T-helper 2 cell treated with Interferon-gamma antibody and Interleukin-4, amounts not matched to agents 100 ng/mL and 5 ng/mL, for 36 hours (primary cell): ENCODE measurements at regions not wholly inside any gene's neighbourhood (a gene's known extent, or its start where the extent isn't known, plus 50 kb on each side); places are given as distances from the start of the nearest gene placed in this dataset.

Experiments used
- intact Hi-C: fragments of 100-400 bp; cut with micrococcal nuclease; formaldehyde crosslinking; loops from one replicate; pipeline ENCODE4 v1.15.1; 2023

DNA sequence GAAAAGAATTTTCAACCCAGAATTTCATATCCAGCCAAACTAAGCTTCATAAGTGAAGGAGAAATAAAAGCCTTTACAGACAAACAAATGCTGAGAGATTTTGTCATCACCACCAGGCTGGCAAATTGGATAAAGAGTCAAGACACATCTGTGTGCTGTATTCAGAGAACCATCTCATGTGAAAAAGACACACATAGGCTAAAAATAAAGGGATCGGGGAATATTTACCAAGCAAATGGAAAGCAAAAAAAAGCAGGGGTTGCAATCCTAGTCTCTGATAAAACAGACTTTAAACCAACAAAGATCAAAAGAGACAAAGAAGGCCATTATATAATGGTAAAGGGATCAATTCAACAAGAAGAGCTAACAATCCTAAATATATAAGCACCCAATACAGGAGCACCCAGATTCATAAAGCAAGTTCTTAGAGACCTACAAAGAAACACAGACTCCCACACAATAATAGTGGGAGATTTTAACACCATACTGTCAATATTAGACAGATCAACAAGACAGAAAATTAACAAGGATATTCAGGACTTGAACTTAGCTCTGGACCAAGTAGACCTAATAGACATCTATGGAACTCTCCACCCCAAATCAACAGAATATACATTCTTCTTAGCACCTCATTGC, 55.9 kb upstream of the ACSM6 start:
- intact Hi-C loops, result loop anchor here (10.0 kb wide), 1 partner anchor 297 kb away; no protein-coding TSS in a partner anchor

DNA sequence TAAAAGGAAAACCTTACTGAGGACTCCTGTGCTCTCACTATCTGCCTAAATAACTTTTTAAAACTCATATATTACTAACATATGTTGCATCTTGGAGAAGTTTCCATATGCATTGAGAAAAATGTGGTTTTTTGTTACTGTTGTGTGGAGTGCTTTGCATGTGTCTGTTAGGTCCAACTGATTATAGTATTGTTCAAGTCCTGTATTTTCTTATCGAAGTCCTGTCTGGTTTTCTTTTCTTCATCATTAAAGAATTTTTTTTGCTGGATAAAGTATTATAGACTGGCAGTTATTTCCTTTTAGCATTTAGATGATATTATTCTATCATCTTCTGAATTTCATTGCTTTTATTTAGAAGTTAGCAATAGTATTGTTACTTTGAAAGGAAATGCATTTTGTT, 59.5 kb upstream of the ACSM6 start:
- intact Hi-C loops, result loop anchor here (10.0 kb wide), 1 partner anchor 300 kb away; no protein-coding TSS in a partner anchor

DNA sequence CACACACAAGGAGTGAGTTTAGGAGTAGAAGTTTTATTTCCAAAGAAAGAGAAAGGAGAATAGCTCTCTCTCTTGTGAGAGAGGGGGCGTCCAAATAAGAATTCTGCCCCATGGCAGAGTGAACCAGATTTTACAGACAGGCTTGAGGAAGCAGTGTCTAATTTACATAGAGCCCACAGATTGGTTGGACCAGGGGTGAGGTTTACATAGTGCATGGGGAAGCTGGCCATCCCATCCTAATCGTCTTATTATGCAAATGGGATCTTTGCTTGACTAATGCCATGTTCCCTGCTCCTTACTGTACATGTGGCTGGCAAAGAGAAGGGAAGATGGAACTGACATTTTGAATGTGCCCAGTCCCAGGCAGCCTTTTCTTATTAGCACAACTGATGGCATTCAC, 60.0 kb upstream of the ACSM6 start:
- intact Hi-C loops, result loop anchor here (1.0 to 10.0 kb wide), 3 partner anchors 109 to 301 kb away; no protein-coding TSS in a partner anchor

DNA sequence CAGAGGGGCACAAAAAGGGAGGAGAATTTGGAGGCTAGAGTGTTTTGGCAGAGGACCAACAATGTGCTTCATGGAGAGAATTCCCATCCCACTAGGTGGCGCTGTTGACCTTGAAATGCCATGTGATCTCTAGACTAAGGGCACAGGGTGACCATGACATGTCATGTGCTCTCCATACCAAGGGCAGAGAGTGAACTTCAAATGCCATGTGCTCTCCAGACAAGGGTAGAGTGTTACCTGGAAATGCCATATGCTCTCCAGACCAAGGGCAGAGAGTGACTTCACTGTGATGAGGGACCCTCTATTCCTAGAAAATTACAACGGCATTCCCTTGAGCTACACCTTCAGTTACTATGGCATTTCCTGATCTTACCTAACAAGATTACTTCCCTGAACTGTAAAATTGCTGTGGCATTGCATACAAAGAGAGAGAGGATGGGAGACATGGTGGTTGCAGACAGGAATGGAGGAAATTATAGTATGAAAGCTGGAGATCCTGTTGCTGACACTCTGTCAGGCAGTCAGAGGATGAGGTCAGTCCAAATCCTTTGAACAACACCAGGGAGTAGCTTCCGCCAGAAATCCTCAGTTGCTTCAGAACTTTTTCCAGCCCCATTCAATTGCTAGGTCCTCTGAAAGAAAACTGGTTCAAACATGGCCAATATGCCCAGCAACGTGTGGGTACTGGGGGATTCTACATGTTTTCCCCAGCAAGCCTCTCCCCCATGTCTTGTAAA, 60.9 kb upstream of the ACSM6 start:
- intact Hi-C loops, result loop anchor here (1.0 to 10.0 kb wide), 3 partner anchors 110 to 302 kb away; no protein-coding TSS in a partner anchor

DNA sequence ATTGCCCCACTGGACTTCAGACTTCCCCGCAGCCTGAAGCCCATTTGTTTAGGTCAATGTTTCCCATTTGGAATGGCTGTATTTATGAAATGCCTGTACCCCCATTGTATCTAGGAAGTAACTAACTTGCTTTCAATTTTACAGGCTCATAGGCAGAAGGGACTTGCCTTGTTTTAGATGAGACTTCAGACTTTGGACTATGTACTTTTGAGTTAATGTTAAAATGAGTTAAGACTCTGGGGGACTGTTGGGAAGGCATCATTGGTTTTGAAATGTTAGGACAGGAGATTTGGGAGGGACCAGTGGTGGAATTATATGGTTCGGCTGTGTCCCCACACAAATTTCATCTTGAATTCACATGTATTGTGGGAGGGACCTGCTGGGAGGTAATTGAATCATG, 61.1 kb upstream of the CYP2C8 start:
- intact Hi-C loops, result loop anchor here (10.0 kb wide), 1 partner anchor 304 kb away; no protein-coding TSS in a partner anchor

DNA sequence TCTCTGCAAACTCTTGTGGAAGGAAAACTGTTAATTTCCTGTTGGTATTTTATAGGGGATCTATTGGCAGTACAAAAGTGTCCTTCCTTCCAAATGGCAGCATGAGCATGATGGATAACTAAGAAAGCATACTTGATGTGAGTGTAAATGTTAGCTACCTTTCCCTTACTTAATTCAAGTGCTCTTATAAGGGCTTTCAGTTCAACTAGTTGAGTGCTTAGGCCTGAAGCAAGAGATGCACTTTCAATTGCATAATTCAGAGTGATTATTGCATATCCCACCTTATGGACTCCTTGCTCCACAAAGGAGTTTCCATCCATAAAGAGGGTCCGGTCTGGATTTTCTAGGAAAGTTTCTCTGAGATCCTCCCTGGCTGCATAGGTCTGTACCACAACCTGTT, 56.3 kb upstream of the CYP2C8 start:
- intact Hi-C loops, result no loop called here

DNA sequence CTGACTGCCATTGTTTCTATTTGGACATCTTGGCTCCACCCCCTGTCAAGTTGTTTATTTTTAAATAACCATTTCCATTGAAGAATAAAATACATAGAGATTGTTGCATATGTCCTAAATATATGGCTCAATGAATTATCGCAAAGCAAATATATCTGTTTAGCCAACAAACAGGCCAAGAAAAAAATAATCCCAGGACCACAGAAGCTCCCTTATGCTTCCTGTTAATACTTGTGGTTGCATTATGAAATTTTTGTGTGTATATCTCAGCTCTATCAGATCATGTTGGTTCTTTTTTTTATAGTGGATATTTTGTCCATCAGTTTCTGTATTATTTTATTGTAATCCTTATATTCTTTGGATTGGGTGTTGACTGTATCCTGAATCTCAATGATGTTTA, 53.4 kb upstream of the CYP2C8 start:
- intact Hi-C loops, result no loop called here

DNA sequence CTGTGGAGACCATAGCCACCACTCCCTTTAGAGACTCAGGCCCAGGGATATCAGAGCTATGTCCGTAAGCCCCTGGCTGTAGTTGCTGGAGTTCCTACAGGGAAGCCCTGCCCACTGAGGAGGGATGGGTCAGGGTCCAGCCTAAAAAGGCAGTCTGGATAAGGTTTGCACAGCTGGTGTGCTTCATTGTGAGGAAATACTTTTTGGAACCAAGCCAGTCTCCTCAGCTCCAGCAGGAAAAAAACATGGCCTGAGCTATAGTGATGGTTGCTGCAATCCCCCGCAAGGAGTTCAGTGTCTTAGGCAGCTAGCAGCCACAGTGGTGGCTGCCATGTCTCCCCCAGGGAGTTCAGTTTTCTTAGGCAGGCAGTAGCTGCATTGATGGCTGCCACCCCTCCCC, 52.6 kb upstream of the CYP2C8 start:
- intact Hi-C loops, result no loop called here
